CD8-positive, alpha-beta memory T cell (primary cell): ENCODE measurements at regions not wholly inside any gene's neighbourhood (a gene's known extent, or its start where the extent isn't known, plus 50 kb on each side); places are given as distances from the start of the nearest gene placed in this dataset.

ENCODE experiments used
- CTCF ChIA-PET: fragments of 350-600 bp; sonication (Branson Sonifier 250); formaldehyde crosslinking; loops from one replicate; lab custom pipeline; 2021; ENCODE audit warnings: antibody characterized with exemption; lab: Charles Lee
- POLR2A ChIA-PET: fragments of 350-600 bp; sonication (Branson Sonifier 250); formaldehyde crosslinking; loops from one replicate; lab custom pipeline; 2021; ENCODE audit warnings: antibody characterized with exemption; lab: Charles Lee
- DNase-seq, 5 donors: peaks; one replicate each; pipeline versions ENCODE4 v3.0.0 to v3.0.0-alpha.2; 2020 to 2022; ENCODE audit warnings: mixed read lengths in 1 of 5
- H3K27ac ChIP-seq: one replicate; pipeline ENCODE4 v1.7.0; 2013; ENCODE audit warnings: low read depth, mild to moderate bottlenecking, low read length, moderate library complexity
- H3K27me3 ChIP-seq: 2 replicates; pipeline ENCODE4 v1.7.0; 2013; ENCODE audit warnings: low read length, mild to moderate bottlenecking; ENCODE audit not compliant: insufficient read depth, poor library complexity, severe bottlenecking
- H3K36me3 ChIP-seq: 2 replicates; pipeline ENCODE4 v1.7.0; 2013; ENCODE audit warnings: mild to moderate bottlenecking, low read length, moderate library complexity; ENCODE audit not compliant: insufficient read depth
- H3K4me1 ChIP-seq: 2 replicates; pipeline ENCODE4 v1.7.0; 2013; ENCODE audit warnings: mild to moderate bottlenecking, low read length, moderate library complexity; ENCODE audit not compliant: insufficient read depth
- H3K4me3 ChIP-seq: 2 replicates; pipeline ENCODE4 v1.7.0; 2013; ENCODE audit warnings: mild to moderate bottlenecking, low read length
- H3K9me3 ChIP-seq: 2 replicates; pipeline ENCODE4 v1.7.0; 2013; ENCODE audit warnings: mild to moderate bottlenecking, low read length
- H3K27ac Mint-ChIP-seq, 8 donors: one replicate each; pipeline ENCODE4 v1.8.0; 2020 to 2021; ENCODE audit warnings: mixed read lengths in 8 of 8, mild to moderate bottlenecking in 6 of 8, inconsistent platforms in 3 of 8, moderate library complexity in 3 of 8
- H3K27me3 Mint-ChIP-seq, 2 donors: one replicate each; pipeline ENCODE4 v1.8.0; 2020 to 2021; ENCODE audit warnings: mixed read lengths in 2 of 2, mild to moderate bottlenecking in 1 of 2, moderate library complexity in 1 of 2
- H3K36me3 Mint-ChIP-seq, 3 donors: one replicate each; pipeline ENCODE4 v1.8.0; 2020 to 2021; ENCODE audit warnings: mixed read lengths in 3 of 3, inconsistent platforms in 1 of 3, mild to moderate bottlenecking in 1 of 3
- H3K4me1 Mint-ChIP-seq, 3 donors: one replicate each; pipeline ENCODE4 v1.8.0; 2020 to 2021; ENCODE audit warnings: mixed read lengths in 3 of 3, inconsistent platforms in 1 of 3, mild to moderate bottlenecking in 1 of 3
- H3K4me3 Mint-ChIP-seq, 7 donors: one replicate each; pipeline ENCODE4 v1.8.0; 2020 to 2021; ENCODE audit warnings: mixed read lengths in 7 of 7, mild to moderate bottlenecking in 6 of 7, moderate library complexity in 4 of 7, inconsistent platforms in 2 of 7
- H3K9me3 Mint-ChIP-seq, 5 donors: one replicate each; pipeline ENCODE4 v1.8.0; 2020 to 2022; ENCODE audit warnings: mixed read lengths in 5 of 5, mild to moderate bottlenecking in 3 of 5, moderate library complexity in 2 of 5, inconsistent platforms in 1 of 5

DNA sequence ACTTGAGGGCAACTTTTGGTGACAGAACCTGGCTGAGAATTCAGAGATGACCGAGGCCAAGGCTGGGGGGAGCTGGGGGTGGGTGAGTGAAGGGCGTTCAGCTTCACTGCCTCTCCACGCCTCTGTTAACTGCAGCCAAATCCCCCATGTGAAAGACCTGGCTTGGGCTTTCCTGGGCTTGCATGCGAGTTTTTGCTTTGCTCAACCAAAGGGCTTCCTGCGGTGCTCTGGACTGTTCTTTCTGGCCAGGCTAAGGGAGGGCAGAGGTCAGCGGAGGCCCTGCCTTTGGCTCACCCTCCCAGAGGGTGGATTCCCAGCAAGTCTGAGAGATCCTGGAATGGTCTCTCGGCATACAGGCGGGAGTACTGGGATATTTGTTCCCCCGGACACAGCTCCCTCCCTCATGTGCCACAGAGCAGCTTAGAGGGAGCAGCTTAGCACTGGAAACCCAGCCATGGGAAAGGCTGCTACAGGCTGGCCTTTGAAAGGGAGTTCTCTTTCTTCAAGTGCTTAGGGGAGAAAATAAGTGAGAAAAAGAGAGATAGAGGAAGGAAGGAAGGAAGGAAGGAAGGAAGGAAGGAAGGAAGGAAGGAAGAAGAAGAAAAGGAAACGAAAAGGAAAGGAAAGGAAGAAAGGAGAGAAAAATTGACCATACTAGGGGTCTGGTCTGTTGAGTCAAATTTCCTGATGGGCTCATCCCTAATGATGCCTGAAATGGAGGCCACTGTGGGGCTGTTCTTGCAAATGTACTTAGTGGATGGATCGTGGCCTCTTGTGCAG, 158.8 kb downstream of the FGF18 start:
- H3K4me1 Mint-ChIP-seq = no peaks in the 10 kb centered on the region
- ChIA-PET CTCF (no interaction called here), POLR2A (no interaction called here)
- no peaks in the 10 kb centered on the region for H3K27me3 ChIP-seq
- DNase-seq = no peak
- peaks cover 7 to 17% of the 10 kb centered on the region in 2 donors for H3K27me3 Mint-ChIP-seq
- peaks cover 0 to 2% (median 0%) of the 10 kb centered on the region in 3 donors for H3K36me3 Mint-ChIP-seq
- H3K27ac Mint-ChIP-seq = no peak overlapping the region
- H3K9me3 Mint-ChIP-seq = peaks cover 0 to 9% (median 0%) of the 10 kb centered on the region in 5 donors
- no peaks in the 10 kb centered on the region for H3K9me3 ChIP-seq
- no peaks in the 10 kb centered on the region for H3K4me1 ChIP-seq
- H3K4me3 ChIP-seq = no peak overlapping the region
- H3K27ac ChIP-seq = no peak overlapping the region
- no peak overlapping the region for H3K4me3 Mint-ChIP-seq
- H3K36me3 ChIP-seq = no peaks in the 10 kb centered on the region

GRCh38 chr5:171578829-171579491, 159.5 kb downstream of the FGF18 start:
- DNase-seq = no peak
- POLR2A ChIA-PET = no interaction called here
- no peaks in the 10 kb centered on the region for H3K27me3 ChIP-seq
- no peaks in the 10 kb centered on the region for H3K9me3 ChIP-seq
- no peaks in the 10 kb centered on the region for H3K4me1 ChIP-seq
- CTCF ChIA-PET = no interaction called here
- Mint-ChIP-seq H3K4me1 (no peaks in the 10 kb centered on the region), H3K27me3 (peaks cover 8 to 17% of the 10 kb centered on the region in 2 donors), H3K4me3 (no peak overlapping the region), H3K36me3 (peaks cover 0 to 2% (median 0%) of the 10 kb centered on the region in 3 donors), H3K9me3 (peaks cover 0 to 9% (median 0%) of the 10 kb centered on the region in 5 donors), H3K27ac (no peak overlapping the region)
- no peak overlapping the region for H3K4me3 ChIP-seq
- H3K27ac ChIP-seq = no peak overlapping the region
- H3K36me3 ChIP-seq = no peaks in the 10 kb centered on the region

DNA sequence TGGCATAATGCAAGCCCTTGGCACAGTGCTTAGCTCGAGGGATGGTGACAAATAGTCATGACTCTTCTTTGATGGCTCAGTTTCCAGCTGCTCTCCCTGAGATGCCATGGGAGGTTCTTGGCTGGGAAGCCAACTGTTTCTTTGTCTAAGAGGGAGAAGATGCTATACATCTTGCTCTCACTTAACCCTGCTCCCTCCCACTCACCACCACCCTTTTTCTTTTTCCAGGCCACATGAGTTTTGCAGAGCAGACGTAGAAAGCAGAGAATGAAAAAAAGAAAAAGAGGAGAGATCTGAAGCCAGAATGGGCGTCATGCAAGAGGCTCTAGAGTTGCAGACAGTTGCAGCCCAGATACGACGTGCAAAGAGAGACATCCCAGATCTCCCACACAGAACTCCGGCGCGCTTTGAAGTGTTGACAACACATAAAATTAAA, 160.5 kb downstream of the FGF18 start:
- no peaks in the 10 kb centered on the region for H3K4me1 ChIP-seq
- no peak overlapping the region for H3K27ac ChIP-seq
- H3K36me3 ChIP-seq = no peaks in the 10 kb centered on the region
- H3K4me1 Mint-ChIP-seq = no peaks in the 10 kb centered on the region
- H3K27me3 Mint-ChIP-seq = peaks cover 8 to 17% of the 10 kb centered on the region in 2 donors
- no peak overlapping the region for H3K4me3 ChIP-seq
- ChIA-PET POLR2A (no interaction called here), CTCF (no interaction called here)
- H3K27ac Mint-ChIP-seq = no peak overlapping the region
- H3K36me3 Mint-ChIP-seq = peaks cover 0 to 2% (median 0%) of the 10 kb centered on the region in 3 donors
- H3K9me3 ChIP-seq = no peaks in the 10 kb centered on the region
- no peak for DNase-seq
- no peak overlapping the region for H3K4me3 Mint-ChIP-seq
- no peaks in the 10 kb centered on the region for H3K27me3 ChIP-seq
- H3K9me3 Mint-ChIP-seq = peaks cover 0 to 9% (median 0%) of the 10 kb centered on the region in 5 donors

GRCh38 chr5:171580502-171581265, 161.2 kb downstream of the FGF18 start:
- Histone ChIP-seq H3K27ac (no peak overlapping the region), H3K36me3 (no peaks in the 10 kb centered on the region), H3K4me3 (no peak overlapping the region), H3K27me3 (no peaks in the 10 kb centered on the region), H3K9me3 (no peaks in the 10 kb centered on the region), H3K4me1 (no peaks in the 10 kb centered on the region)
- ChIA-PET CTCF (no interaction called here), POLR2A (no interaction called here)
- peaks cover 0 to 2% (median 0%) of the 10 kb centered on the region in 3 donors for H3K36me3 Mint-ChIP-seq
- peaks cover 0 to 9% (median 0%) of the 10 kb centered on the region in 5 donors for H3K9me3 Mint-ChIP-seq
- no peak overlapping the region for H3K4me3 Mint-ChIP-seq
- peaks cover 3 to 17% of the 10 kb centered on the region in 2 donors for H3K27me3 Mint-ChIP-seq
- no peak for DNase-seq
- no peaks in the 10 kb centered on the region for H3K4me1 Mint-ChIP-seq
- H3K27ac Mint-ChIP-seq = no peak overlapping the region

GRCh38 chr5:171581781-171582180, 162.3 kb downstream of the FGF18 start:
- Histone ChIP-seq H3K9me3 (no peaks in the 10 kb centered on the region), H3K27ac (no peak overlapping the region), H3K4me1 (no peaks in the 10 kb centered on the region), H3K4me3 (no peak overlapping the region), H3K36me3 (no peaks in the 10 kb centered on the region), H3K27me3 (no peaks in the 10 kb centered on the region)
- no peaks in the 10 kb centered on the region for H3K4me1 Mint-ChIP-seq
- no peak overlapping the region for H3K4me3 Mint-ChIP-seq
- CTCF ChIA-PET = no interaction called here
- H3K9me3 Mint-ChIP-seq = peaks cover 0 to under 1% (median 0%) of the 10 kb centered on the region in 5 donors
- no peak for DNase-seq
- peaks cover 0 to 2% (median 0%) of the 10 kb centered on the region in 3 donors for H3K36me3 Mint-ChIP-seq
- POLR2A ChIA-PET = no interaction called here
- peaks cover 3 to 15% of the 10 kb centered on the region in 2 donors for H3K27me3 Mint-ChIP-seq
- no peak overlapping the region for H3K27ac Mint-ChIP-seq

DNA sequence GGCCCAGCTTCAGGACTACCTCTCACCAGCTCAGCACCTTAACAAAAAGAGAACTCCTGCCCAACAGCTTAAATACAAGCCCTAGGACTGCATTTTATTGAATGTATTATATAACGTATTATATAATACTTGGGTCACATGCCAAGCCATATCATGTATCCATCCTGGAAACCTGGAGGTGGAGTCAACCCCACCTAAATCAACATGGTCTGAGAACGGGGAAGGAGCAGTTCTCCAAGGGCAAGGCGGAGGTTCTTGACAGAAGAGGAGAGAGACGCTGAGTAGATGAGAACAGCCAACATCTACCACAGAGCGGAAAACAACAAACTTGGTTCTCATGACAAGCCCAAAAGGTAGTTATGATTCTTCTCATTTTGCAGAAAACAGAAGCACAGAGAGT, 163.4 kb downstream of the FGF18 start:
- ChIA-PET POLR2A (no interaction called here), CTCF (no interaction called here)
- Mint-ChIP-seq H3K36me3 (peaks cover 0 to 2% (median 0%) of the 10 kb centered on the region in 3 donors), H3K27ac (no peak overlapping the region), H3K4me1 (no peaks in the 10 kb centered on the region), H3K4me3 (no peak overlapping the region), H3K9me3 (peaks cover 0 to 3% (median 0%) of the 10 kb centered on the region in 5 donors), H3K27me3 (peaks cover 6 to 10% of the 10 kb centered on the region in 2 donors)
- Histone ChIP-seq H3K27ac (no peak overlapping the region), H3K9me3 (no peaks in the 10 kb centered on the region), H3K27me3 (no peaks in the 10 kb centered on the region), H3K4me1 (no peaks in the 10 kb centered on the region), H3K36me3 (no peaks in the 10 kb centered on the region), H3K4me3 (no peak overlapping the region)
- no peak for DNase-seq

GRCh38 chr5:171585981-171586380, 166.5 kb downstream of the FGF18 start:
- Mint-ChIP-seq H3K27me3 (peaks cover 3 to 6% of the 10 kb centered on the region in 2 donors), H3K4me3 (no peak overlapping the region)
- CTCF ChIA-PET = no interaction called here

GRCh38 chr5:171586436-171586835, 167.0 kb downstream of the FGF18 start:
- ChIA-PET CTCF (no interaction called here), POLR2A (no interaction called here)
- Mint-ChIP-seq H3K27ac (no peak overlapping the region), H3K4me1 (no peaks in the 10 kb centered on the region), H3K9me3 (peaks cover 0 to 3% (median 0%) of the 10 kb centered on the region in 5 donors), H3K27me3 (peaks cover 5 to 7% of the 10 kb centered on the region in 2 donors), H3K36me3 (no peaks in the 10 kb centered on the region), H3K4me3 (no peak overlapping the region)
- H3K4me1 ChIP-seq = no peaks in the 10 kb centered on the region
- H3K4me3 ChIP-seq = no peak overlapping the region
- no peak for DNase-seq
- H3K27me3 ChIP-seq = no peaks in the 10 kb centered on the region
- H3K27ac ChIP-seq = no peak overlapping the region
- H3K36me3 ChIP-seq = no peaks in the 10 kb centered on the region
- H3K9me3 ChIP-seq = no peaks in the 10 kb centered on the region

More at GRCh38 chr5:171585981-171586380, 166.5 kb downstream of the FGF18 start:
- Mint-ChIP-seq H3K9me3 (peaks cover 0 to 3% (median 0%) of the 10 kb centered on the region in 5 donors), H3K36me3 (no peaks in the 10 kb centered on the region), H3K27ac (no peak overlapping the region), H3K4me1 (no peaks in the 10 kb centered on the region)
- no peaks in the 10 kb centered on the region for H3K4me1 ChIP-seq
- no peak overlapping the region for H3K4me3 ChIP-seq
- no peak for DNase-seq
- no peaks in the 10 kb centered on the region for H3K27me3 ChIP-seq
- H3K36me3 ChIP-seq = no peaks in the 10 kb centered on the region
- H3K9me3 ChIP-seq = no peaks in the 10 kb centered on the region
- no peak overlapping the region for H3K27ac ChIP-seq
- POLR2A ChIA-PET = no interaction called here
